ENCODE measurements at regions not wholly inside any gene's neighbourhood (a gene's known extent, or its start where the extent isn't known, plus 50 kb on each side); places are given as distances from the start of the nearest gene placed in this dataset.

- no peak overlapping the region for H3K9ac ChIP-seq (ENCODE audit: low read length)
- H2AFZ ChIP-seq (ENCODE audit: low read length), result no peak overlapping the region
- H4K20me1 ChIP-seq (ENCODE audit: insufficient read depth, low read length), result no peaks in the 10 kb centered on the region
- no peaks in the 10 kb centered on the region for H3K4me1 ChIP-seq (ENCODE audit: low read length)
- H3K4me3 ChIP-seq (ENCODE audit: low read length), result no peak overlapping the region
- no peak overlapping the region for H3K4me2 ChIP-seq (ENCODE audit: low read depth, low read length)
- no peaks in the 10 kb centered on the region for H3K79me2 ChIP-seq (ENCODE audit: low read length)
- no peaks in the 10 kb centered on the region for H3K9me3 ChIP-seq (replicated peaks; ENCODE audit: insufficient read depth, low read length)
- H3F3A ChIP-seq (ENCODE audit: insufficient read depth, low read length), result no peaks in the 10 kb centered on the region
- no peaks in the 10 kb centered on the region for H3K36me3 ChIP-seq (replicated peaks; ENCODE audit: insufficient read depth, low read length)
- no peak for TF ChIP-seq EZH2 (optimal IDR thresholded peaks at IDR 0.05; ENCODE audit: low read depth, low read length)
- no peak for TF ChIP-seq EZH2phosphoT487 (IDR thresholded peaks at IDR 0.05; ENCODE audit: low read length)
- TF ChIP-seq, protein P1, sequence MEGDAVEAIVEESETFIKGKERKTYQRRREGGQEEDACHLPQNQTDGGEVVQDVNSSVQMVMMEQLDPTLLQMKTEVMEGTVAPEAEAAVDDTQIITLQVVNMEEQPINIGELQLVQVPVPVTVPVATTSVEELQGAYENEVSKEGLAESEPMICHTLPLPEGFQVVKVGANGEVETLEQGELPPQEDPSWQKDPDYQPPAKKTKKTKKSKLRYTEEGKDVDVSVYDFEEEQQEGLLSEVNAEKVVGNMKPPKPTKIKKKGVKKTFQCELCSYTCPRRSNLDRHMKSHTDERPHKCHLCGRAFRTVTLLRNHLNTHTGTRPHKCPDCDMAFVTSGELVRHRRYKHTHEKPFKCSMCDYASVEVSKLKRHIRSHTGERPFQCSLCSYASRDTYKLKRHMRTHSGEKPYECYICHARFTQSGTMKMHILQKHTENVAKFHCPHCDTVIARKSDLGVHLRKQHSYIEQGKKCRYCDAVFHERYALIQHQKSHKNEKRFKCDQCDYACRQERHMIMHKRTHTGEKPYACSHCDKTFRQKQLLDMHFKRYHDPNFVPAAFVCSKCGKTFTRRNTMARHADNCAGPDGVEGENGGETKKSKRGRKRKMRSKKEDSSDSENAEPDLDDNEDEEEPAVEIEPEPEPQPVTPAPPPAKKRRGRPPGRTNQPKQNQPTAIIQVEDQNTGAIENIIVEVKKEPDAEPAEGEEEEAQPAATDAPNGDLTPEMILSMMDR (IDR thresholded peaks at IDR 0.05; ENCODE audit: low read length), result no peak
- H3K27me3 ChIP-seq (replicated peaks; ENCODE audit: insufficient read depth, low read length), result no peaks in the 10 kb centered on the region
- no peaks in the 10 kb centered on the region for H3K9me2 ChIP-seq (replicated peaks; ENCODE audit: insufficient read depth, low read length)
- H3K27ac ChIP-seq (ENCODE audit: low read length), result no peak overlapping the region
- no peak for DNase-seq
Observed at GRCh38 chr5:5542654-5543053, 120.2 kb downstream of the ICE1 start.

- no peaks in the 10 kb centered on the region for H3K36me3 ChIP-seq (replicated peaks; ENCODE audit: insufficient read depth, low read length)
- H3K9me3 ChIP-seq (replicated peaks; ENCODE audit: insufficient read depth, low read length), result no peaks in the 10 kb centered on the region
- H3K27me3 ChIP-seq (replicated peaks; ENCODE audit: insufficient read depth, low read length), result no peaks in the 10 kb centered on the region
- H3K4me2 ChIP-seq (ENCODE audit: low read depth, low read length), result no peak overlapping the region
- H3K4me1 ChIP-seq (ENCODE audit: low read length), result no peaks in the 10 kb centered on the region
- TF ChIP-seq EZH2phosphoT487 (IDR thresholded peaks at IDR 0.05; ENCODE audit: low read length), result no peak
- no peak for TF ChIP-seq EZH2 (optimal IDR thresholded peaks at IDR 0.05; ENCODE audit: low read depth, low read length)
- TF ChIP-seq, protein P1 (IDR thresholded peaks at IDR 0.05; ENCODE audit: low read length), result no peak
- no peaks in the 10 kb centered on the region for H4K20me1 ChIP-seq (ENCODE audit: insufficient read depth, low read length)
- no peaks in the 10 kb centered on the region for H3F3A ChIP-seq (ENCODE audit: insufficient read depth, low read length)
- H3K4me3 ChIP-seq (ENCODE audit: low read length), result no peak overlapping the region
- H3K9me2 ChIP-seq (replicated peaks; ENCODE audit: insufficient read depth, low read length), result no peaks in the 10 kb centered on the region
- H3K79me2 ChIP-seq (ENCODE audit: low read length), result no peaks in the 10 kb centered on the region
- H3K9ac ChIP-seq (ENCODE audit: low read length), result no peak overlapping the region
- H3K27ac ChIP-seq (ENCODE audit: low read length), result no peak overlapping the region
- no peak overlapping the region for H2AFZ ChIP-seq (ENCODE audit: low read length)
- DNase-seq, result no peak
Observed at GRCh38 chr5:5540065-5540464, 117.6 kb downstream of the ICE1 start.

Data from MM.1S (cell line).